Suprapubic skin (tissue), 3 donors: ENCODE measurements at regions not wholly inside any gene's neighbourhood (a gene's known extent, or its start where the extent isn't known, plus 50 kb on each side); places are given as distances from the start of the nearest gene placed in this dataset.
"Not testable (repeated sequence)": the region's sequence is repeated elsewhere in the genome, so short reads cannot be mapped to it uniquely, and the experiment has no call there.

Experiments used
- CTCF ChIP-seq, 2 donors: fragments of 200-600 bp in 1 of 2; fragments of 450-650 bp in 1 of 2; sonication (generic) in 1 of 2; IDR thresholded peaks; one replicate each; pipeline ENCODE4 v1.5.1; 2016 to 2019; ENCODE audit warnings: antibody characterized with exemption in 2 of 2, mild to moderate bottlenecking in 1 of 2, moderate library complexity in 1 of 2
- POLR2A ChIP-seq, 2 donors: fragments of 450-650 bp; IDR thresholded peaks; one replicate each; pipeline ENCODE4 v1.6.1; 2017; ENCODE audit warnings: antibody characterized with exemption in 2 of 2, mild to moderate bottlenecking in 2 of 2, moderate library complexity in 2 of 2

DNA sequence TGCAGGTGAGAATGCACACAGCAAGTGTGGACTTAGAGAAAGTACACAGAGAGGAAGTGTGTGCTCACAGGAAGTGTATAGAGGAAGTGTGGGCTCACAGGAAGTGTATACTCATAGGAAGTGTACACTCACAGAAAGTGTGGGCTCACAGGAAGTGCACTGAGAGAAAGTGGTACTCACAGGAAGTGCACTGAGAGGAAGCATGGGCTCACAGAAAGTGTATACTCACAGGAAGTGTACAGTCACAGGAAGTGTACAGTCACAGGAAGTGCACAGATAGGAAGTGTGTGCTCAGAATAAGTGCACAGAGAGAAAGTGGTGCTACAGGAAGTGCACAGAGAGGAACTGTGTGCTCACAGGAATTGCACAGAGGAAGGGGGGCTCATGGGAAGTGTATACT lies 87.1 kb downstream of the ATP6V0E2 start:
- not testable (repeated sequence) for TF ChIP-seq CTCF, POLR2A (IDR thresholded peaks at IDR 0.05)
